Fibroblast of lung (primary cell): ENCODE measurements at regions not wholly inside any gene's neighbourhood (a gene's known extent, or its start where the extent isn't known, plus 50 kb on each side); places are given as distances from the start of the nearest gene placed in this dataset.

ENCODE experiments used
- CTCF ChIP-seq, 2 donors: IDR thresholded peaks in 1 of 2; conservative IDR thresholded peaks in 1 of 2; 1 replicate in 1 of 2; 2 replicates in 1 of 2; pipeline ENCODE4 v1.5.1; 2011 to 2012; ENCODE audit warnings: low read length in 2 of 2, control low read depth in 1 of 2, inconsistent platforms in 1 of 2, low read depth in 1 of 2, mild to moderate bottlenecking in 1 of 2
- EZH2 ChIP-seq: IDR thresholded peaks from 2 replicates; pipeline ENCODE4 v1.5.1; 2012; ENCODE audit warnings: low read length, control low read depth, mild to moderate bottlenecking; ENCODE audit errors: missing control alignments

GRCh38 chr4:167985565-167985964 is 106.8 kb upstream of the ANXA10 start:
- TF ChIP-seq CTCF (conservative IDR thresholded peaks at IDR 0.05 in 1 of 2, IDR thresholded peaks at IDR 0.05 in 1 of 2; ENCODE audit: low read depth in 1 of 2, low read length in 2 of 2), result no peak
- no peak for TF ChIP-seq EZH2
